NCI-H69 (cell line): ENCODE measurements at regions not wholly inside any gene's neighbourhood (a gene's known extent, or its start where the extent isn't known, plus 50 kb on each side); places are given as distances from the start of the nearest gene placed in this dataset.

ENCODE experiments used
- DNase-seq: peaks from one replicate; lab custom pipeline; 2025; lab: John Stamatoyannopoulos, UW

DNA sequence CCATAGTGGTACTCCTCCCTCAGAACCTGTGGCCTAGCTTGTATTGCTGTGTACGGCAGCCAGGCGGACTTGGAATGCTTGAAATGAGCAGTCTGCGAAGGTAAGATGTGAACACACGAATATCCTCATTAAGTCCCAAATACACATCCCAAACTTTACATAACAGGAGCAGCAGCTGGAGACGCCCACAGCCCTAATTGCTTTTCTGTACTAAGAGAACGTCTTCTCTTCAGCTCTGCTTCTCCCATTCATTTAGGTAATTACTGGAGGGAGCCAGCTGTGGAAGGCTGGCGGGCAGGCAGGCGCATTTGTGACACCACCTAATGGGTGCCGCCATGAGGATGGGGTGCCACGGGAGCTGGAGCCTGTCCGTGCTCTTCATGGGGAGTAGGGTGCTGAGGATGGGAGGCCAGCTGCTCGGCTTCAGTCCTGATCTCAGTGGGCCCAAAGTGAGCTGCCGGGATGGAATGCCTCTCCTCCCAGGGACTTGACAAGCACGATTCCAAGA lies 66.6 kb upstream of the POU3F1 start:
- DNase-seq, result peak; percentile 19

GRCh38 chr1:38111589-38111988 lies 65.0 kb upstream of the POU3F1 start:
- DNase-seq, result no peak

GRCh38 chr1:38105267-38105666 lies 58.7 kb upstream of the POU3F1 start:
- DNase-seq, result no peak

- peak; percentile 3 for DNase-seq
Measured at GRCh38 chr1:38102636-38103035, 56.0 kb upstream of the POU3F1 start.

- DNase-seq, result peak; percentile 9
Measured at GRCh38 chr1:38101037-38101785, 54.6 kb upstream of the POU3F1 start.

DNA sequence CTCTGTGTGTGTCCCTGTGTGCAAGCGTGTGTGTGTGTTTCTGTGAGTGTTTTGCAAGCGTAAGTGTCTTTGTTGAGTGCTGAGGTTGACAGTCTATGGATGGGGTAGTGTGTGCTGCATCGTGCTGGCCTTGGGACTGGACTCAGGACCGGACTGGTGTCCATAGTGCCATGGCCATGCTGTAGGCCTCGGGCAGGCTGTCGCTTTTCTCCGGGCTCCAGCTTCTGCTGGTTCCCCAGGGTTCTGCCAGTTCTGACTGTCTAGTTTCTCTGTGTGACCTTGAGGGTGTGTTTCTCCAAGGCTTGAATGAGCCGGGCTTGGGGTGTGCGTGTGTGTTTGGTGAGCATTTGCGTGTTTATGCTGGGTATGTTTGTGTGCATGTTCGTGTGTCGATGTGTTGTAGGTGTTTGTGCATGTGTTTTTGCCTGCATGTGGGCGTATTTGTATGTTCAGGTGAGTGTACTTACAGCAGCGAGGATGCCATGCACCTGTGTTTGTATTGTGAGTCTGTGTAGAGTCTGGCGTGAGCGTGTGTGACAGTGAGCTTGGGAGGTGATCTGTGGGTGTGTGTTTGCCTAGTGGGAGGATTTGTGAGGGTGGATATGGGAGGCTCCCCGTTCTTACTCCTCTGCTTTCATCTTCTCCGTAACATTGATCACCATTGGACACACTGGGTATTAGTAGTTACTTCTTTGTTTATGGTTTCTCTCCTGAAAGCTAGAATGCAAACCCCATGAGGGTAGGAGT lies 51.7 kb upstream of the POU3F1 start:
- peak; percentile 8 for DNase-seq

GRCh38 chr1:38097284-38097898 lies 50.8 kb upstream of the POU3F1 start:
- DNase-seq, result peak; percentile 74
